ENCODE measurements at regions not wholly inside any gene's neighbourhood (a gene's known extent, or its start where the extent isn't known, plus 50 kb on each side); places are given as distances from the start of the nearest gene placed in this dataset.

DNA sequence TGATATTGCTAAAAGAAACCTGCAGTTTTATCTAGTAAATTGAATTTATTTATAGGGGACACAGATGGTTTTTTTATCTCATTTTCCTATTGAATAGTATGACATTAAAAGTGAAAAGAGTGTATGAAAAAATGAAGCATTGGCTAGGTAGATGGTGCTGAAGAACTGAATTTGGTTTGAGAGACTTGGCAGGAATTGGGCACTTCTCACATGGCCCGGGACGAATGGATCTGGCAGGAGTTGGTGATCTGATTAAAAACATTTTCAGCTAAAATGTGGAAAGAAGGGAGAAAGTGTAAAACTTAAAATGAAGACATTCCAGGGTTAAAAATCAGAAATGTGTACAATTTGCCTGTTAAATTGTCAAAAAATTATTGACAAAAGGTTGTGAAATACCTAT lies 1088.5 kb upstream of the PABPC4L start:
- no peak for DNase-seq

DNA sequence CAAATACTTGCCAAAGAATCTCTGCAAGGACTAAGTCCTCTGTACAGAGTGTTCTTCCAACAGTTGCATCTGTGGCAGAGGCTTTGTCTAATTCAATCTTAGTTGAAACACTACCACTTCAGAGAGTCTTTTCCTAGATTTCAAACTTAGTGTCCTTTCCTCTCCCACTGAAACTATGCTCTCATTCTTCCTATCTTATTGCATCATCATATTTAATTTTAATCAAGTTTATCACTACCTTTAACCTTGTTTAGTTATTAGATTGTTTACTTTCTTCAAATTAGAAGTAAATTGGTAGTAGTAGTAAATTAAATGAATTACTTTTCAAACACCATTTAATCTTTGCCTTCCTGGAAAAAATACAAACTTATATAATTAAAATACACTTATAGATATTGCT lies 1082.3 kb upstream of the PABPC4L start:
- DNase-seq = no peak

DNA sequence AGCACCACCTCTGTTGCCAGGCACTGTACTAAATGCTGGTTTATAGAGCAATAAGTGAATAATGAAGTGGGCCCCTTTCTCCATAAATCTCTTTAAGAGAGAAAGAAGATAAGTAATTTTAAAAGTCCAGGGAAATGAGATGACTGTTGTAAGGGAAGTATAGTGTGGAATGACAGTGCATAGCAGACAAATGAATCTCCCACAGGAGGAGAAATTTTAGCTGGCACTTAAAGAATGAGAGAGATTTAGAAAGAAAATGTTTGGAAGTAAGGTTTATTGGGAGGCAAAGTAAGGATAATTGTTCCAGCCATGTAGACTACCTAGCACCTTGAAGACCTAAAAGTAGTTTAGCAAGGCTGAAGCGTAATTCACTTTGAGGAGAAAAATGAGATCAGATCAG lies 1081.1 kb upstream of the PABPC4L start:
- no peak for DNase-seq

DNA sequence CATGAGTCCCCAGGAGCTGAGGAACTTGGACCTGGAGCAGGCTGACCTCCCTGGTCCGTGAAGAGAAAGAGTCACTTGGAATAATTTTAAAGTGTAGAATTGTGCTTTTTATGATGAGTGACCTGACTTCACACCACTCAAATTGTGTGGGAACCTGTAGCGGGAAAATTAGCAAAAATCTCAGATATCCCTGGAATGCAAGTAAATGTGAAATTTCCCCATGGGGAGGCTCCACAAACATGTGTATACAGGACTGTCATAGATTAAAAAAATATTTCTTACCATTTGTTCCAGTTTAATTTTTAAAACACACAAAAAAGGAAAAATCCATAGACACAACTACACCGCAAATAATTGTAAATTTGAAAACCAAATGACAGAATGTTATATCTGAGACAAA lies 1079.6 kb upstream of the PABPC4L start:
- no peak for DNase-seq

DNA sequence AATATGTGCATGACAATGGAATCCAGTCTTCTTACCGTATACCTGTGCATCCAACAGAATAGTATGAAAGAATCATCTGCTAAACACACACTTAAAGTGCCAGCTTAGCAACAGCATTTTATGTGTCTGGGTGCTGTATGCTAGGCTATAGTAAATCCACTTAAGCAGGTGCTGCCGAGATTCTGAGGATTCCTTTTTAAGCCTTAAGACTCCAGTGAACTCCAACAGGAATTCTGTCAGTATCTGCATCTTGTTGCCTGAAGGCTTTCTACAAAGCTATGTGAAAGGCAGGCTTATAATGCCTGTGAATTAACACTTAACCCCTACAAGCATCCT lies 1076.4 kb upstream of the PABPC4L start:
- DNase-seq = no peak

DNA sequence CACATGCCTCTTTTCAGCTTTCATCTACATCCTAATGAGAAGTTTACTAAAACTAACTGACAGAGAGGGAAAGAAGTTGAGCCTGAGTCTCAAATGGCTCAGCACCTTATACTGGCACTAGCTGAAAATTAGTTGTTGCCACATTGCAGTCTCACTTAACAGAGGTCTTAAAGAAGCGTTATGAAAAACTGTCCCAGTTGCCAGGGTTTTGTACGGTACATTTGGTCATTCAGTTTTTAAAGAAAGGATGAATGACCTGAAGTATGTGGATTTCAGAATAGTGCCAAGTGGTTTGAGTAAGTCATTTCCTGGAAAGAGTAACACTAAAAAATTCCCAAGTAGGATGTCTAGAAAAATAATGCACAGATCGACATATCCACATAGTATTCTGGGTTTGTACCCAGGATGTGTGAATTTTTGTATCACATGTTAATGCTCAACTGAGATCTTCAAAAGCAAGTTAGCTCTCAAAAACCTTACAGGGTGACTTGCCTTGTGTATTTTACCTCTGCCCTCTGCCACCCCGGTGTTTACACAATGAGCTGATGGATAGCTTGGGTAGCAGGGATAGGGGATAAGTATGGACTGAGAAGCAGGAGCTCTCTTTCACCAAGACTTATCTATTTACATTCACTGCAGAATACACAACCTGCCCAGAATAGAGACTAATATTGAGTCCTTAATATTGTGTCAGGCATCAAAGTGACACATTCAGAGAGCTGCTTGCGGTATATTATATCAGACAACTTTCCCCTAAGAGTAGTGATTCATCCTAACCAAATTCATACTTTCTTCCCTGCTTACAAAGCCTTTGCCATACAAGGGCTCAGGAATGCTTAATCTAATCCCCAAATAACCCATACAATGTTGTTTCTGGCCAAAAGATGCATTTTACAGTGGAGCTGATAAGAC lies 1075.7 kb upstream of the PABPC4L start:
- DNase-seq = no peak

DNA sequence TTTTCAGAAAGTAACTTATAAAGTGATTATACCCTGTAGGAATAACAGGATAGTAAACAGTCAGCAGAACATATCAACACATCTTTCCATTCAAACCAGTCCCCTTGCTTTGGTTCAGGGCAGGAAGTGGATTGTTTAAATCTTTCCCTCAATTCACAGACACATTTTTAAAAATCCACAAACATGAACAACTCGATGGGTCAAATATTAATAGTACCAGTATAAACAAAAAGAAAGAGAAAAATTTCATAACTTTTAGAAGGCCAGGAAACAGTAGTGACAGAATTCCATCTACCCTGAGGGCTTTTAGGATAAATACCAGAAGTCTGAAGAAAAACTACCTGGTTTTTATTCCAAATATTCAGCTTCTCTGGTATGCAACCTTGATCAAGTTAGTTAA lies 1072.8 kb upstream of the PABPC4L start:
- DNase-seq = no peak

DNA sequence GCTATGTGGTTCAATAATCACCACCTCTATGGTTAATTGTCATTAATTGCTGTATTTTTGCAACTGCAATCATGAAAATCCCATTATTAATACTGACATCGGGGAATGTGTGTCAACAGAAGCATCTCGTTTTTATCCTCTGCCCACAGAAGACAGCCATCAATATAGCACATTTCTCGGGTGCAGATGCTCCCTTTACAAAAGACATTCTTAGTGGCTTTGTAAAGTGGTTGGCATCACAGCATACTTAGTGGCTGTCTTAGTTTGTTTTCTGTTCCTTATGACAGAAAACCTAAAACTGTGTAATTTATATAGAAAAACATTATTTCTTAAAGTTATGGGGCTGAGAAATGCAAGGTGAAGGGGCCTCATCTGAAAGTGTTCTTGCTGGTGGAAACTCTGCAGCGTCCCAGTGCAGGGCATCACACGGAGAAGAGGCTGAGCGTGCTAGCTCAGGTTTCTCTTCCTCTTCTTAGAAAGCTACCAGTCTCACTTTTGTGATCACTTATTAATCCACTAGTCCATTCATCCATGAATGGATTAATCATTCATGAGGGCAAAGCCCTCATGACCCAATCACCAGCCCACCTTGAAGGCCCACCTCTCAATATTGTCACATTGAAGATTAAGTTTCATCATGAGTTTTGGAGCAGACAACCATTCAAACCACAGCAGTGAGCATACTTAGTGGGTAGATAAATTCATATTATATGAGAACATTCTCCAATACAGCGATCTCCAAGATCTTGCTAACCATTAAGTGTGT lies 1067.7 kb upstream of the PABPC4L start:
- no peak for DNase-seq

DNA sequence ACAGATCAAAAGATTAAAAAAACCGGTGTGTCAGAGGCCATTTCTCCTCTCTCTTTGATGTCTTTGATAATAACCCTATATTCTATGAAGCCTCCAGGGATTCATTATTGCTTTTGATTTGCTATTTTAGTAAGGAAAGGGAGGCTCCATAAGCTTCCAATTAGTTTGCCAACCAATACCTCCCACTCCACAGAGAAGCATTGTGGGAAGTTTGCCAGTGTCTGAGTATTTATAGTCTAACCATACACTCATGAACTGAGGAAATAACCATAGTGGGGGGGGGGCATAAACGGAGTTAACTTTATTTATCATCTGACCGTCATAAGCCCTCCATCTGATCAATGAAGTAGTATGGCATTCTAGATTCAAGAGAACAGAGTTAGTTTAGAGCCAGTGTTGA lies 1066.8 kb upstream of the PABPC4L start:
- DNase-seq = no peak

DNA sequence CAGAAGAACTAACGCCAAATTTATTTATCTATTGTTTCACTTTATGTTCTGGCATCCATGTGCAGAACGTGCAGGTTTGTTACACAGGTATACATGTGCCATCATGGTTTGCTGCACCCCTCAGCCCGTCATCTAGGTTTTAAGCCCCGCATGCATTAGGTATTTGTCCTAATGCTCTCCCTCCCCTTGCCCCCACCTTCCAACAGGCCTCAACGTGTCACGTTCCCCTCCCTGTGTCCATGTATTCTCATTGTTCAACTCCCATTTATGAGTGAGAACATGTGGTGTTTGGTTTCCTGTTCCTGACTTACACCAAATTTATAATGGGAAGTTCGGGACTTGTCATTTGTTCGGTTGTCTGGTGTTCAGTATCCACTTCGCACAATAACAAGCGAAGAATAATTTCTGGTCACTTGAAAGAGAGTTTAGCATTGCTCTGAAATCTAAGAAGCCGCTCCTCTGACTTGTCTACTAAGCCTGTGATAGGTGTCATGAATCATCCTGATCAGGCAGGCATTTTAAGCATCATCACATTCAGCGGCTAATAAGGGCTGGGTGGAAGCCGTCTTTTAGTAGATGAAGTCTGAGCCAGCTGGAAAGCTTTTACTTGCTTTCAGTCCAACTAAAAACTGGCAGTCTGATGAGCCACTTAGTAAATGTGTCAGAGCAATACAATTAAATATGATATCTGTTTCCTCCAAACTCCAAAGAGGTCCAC lies 1065.7 kb upstream of the PABPC4L start:
- DNase-seq = no peak

DNA sequence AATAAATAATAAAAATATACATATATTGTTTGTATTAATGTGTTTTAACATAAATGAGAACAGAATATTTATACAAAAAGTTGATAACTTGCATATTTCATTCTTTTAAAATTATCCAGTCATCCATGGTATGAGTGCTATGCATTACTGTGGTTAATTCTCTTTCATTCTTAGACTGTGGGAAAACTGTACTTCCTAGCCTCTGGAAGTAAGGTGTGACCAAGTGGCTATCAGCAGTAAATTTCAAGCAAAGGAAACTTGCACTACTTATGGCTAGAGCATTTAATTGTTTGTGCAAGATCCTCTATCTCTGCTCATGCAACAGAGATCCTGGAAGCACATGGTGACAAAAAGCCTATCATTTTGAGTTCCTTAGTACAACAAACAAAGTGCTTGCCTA lies 1054.5 kb upstream of the PABPC4L start:
- no peak for DNase-seq

DNA sequence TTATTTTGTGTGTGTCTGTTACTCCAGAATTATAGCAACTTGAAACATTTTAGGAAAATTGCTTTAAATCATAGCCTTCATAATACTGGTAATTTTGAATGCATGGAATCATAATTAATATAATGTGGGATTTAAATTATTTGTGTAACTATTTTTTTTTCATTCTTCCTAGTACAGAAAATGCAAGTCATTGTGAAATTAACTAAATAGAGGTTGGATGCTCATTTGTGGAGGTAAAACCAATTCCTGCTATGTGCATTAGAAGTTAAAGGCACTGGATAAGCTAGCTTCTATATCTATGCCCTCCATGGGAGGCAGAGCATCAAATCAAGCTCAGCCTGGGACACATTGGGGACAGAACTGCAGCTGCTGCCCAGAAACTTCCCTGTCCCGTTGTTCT lies 1048.5 kb upstream of the PABPC4L start:
- DNase-seq = no peak

DNA sequence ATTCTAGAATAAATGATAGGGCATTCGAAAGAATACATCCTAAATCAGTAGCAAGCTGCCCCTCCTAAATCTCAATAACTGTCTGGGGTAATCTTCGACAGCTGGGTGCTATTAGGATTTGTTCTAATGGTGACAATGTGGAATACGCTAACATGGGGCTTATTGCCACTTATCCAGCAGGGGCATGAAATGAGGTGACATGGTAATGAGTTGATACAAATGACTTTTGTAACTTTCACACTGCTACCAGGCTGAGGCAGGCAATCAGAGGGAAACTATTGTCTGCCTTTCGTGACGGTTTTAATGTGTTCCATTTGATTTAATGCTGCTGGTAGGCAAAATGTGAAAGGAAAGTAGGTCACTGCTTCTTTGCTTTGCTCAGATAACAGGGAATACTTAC lies 1047.4 kb upstream of the PABPC4L start:
- DNase-seq = no peak

DNA sequence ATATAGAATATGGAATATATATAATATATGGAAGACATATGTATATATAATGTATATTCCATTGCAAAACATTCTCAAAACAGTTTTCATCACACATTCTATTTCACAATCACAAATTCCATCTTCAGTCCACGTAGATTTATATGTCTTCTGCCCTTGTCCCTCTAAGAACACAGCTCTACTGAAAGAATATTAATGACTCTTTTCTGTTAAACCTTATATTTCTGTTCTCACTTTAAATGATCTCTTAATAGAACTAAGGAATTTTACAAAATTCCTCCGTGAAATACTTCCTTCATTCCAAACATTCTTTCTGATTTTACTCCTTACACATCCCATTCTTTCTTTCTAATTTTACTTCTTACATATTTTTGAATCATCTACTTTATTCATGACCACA lies 1043.1 kb upstream of the PABPC4L start:
- DNase-seq = no peak

DNA sequence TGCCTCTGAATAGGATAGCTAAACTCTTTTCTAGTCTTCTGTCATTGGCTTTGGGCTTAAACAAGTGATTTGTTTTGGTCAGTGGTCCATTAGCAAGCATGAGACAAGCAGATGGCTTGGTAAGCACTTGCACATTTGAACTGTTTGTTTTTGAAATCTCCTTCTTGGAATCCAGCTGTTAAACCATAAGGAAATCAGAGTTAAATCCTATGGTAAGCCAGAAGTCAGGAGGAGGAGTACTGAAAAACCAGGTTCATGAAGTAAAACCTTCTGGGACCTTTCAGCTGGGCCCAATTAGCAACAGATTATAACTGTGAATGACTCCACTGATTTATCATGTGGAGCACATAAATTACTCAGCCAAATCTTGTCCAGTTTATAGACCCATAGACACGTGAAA lies 1042.5 kb upstream of the PABPC4L start:
- no peak for DNase-seq

DNA sequence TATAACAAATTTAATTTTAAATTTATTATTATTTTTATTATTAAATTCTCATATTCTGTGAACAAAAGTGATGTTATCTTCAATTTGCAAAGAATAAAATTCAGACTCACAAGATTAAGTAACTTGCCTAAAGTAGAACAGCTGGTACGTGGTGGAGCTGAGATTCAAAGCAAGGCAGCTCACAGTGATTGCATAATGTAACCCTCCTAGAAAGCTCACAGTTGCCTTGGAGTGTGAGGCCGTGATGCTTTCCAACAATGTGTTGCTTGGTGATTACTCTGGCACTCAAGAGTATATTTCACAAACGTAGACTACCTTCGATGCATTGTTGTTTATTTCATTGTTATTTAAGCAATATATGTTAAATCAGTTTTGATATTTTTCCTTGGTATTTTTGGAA lies 1039.2 kb upstream of the PABPC4L start:
- no peak for DNase-seq

DNA sequence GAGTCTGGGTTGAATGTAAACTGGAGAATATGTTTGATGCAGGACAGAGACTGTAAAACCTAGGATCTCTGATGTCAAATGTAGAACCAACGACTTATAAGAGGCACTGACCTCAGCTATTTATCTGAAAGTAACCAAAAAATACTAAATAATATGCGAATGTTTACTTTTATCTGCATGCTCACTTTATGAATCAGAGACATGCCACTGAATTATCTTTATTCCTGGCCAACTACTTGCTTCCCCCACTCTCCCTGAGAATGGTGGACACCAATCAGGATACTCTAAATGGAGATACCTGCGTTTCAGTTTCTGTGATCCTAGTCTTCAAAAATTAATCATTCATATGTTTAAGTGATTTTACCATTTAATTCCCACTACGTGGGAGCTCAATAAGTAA lies 1038.4 kb upstream of the PABPC4L start:
- no peak for DNase-seq

DNA sequence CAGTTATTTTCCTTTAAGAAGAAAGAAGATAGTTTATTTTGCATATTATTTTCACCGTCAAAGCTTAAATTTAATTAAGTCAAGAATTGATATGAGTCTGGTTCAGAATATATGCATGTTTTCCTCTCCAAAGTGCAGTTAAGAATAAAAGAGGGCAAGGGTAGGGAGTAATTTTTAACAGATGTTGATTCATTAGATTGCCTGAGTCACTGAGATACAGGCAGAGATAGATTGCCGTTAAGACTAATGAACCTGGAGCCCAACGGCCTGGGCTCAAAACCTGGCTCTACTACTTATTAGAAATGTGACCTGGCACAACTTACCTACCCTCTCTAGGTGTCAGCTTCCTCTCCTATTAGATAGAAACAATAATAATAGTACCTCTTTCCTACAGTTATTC lies 1037.4 kb upstream of the PABPC4L start:
- DNase-seq = no peak

DNA sequence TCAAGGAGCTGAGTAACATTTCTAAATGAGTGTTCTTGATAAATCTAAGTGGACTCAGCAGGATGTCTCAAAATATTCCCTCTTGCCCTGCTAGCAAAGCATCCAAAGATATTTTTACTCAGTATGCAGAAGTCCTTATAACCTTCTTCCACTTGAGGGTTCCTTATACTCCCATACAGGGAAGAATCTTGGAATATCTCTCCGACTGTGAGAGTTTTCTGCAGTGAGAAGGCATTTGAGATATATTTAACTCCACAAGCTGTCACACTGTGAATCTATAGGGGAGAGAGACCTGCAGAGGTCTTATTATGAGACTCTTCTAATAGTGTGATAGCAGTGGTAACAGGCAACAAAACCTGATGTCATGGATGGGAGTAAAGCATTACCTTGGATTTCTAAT lies 1034.5 kb upstream of the PABPC4L start:
- no peak for DNase-seq

DNA sequence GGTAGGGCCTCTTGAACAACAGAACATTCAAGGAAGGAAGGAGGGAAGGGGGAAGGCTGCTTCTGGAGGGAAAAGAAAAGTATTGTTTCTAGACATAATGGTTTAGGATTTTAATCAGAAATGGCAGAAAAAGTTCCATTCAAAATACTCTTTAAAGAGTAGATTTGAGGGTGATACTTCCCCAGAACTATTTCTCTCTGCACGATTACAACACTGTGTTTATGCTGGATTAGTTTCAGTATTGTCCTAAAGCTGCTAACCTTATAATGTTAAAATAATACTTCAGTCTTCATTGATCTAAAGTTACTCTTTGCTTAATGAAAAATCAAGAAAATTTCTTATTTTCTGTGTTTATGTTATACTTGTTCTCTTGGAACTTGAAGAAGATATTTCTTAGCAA lies 1026.3 kb upstream of the PABPC4L start:
- DNase-seq = no peak

DNA sequence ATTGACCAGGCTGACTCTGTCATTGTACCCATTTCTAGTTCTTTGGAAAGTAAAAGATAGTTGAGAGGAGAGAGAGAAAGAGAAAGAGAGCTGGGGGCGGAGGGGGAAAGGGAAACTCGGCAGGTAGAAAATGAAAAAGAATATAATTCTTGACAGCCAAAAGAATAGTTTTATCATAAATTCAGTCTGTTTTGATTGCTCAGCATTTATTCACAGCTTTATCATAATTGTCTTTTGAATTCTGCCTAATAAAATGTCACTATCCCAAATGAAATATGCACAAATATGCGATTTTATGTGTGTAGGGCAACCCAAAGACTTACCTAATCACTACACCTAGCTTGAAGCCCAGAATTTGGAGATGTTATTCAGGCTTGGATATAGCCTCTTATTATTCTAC lies 1024.0 kb upstream of the PABPC4L start:
- no peak for DNase-seq

DNA sequence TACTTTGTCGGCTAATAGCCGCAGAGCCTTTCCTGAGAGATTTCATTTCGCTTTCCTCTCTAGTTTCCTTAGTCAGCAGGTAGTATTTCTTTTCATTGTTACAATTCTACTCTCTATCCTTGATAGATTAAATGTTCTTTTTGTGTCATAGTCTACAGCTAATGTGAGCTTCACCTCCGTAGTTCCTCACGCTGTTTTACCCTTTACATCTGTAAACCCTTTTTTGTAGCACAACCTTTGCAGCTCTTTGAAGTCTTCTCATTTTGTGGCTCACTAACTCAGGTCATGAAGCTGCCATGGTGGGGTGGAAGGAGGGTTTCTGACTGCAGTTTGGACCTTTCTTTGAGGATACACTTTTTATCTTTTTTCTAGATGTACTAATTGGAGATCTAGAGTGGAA lies 1008.8 kb upstream of the PABPC4L start:
- no peak for DNase-seq

DNA sequence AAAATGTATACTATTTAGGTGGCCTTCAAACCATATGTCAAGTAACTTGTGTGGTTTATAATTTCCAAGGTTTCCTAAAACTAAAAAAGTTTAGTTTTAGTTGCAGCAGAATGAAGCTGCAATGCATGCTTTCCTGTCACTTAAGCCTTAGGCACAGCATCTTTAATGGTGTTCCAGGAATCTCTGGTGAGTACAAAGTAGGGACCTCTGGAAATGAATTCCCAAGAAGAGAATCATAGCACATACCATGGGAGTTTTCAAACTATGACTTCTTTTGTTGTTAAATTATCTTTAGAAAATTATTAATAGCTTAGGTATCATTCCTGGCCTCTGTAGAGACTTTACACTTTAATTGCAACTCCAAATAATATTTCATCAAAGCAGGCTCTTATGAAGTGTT lies 1005.9 kb upstream of the PABPC4L start:
- no peak for DNase-seq

DNA sequence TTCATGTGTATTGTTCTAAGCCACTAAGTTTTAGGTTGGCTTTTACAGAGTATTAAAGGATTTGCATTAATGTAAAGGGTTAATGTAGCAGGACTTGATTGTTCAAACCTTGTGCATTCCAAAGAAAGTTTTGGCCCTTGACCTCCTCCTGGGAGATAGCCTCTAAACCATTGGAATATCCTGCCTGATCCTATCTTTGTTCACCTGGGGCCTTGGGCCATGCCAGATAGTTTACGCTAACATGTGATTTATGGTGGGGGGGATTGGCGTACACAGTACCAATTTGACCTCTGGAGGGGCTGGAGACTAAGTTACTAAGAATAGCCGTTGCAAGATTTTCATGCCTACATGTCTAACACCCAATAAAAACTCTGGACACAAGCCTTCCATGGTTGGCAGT lies 1002.7 kb upstream of the PABPC4L start:
- DNase-seq = no peak

All from NCI-H1105 (cell line).